ENCODE measurements at regions not wholly inside any gene's neighbourhood (a gene's known extent, or its start where the extent isn't known, plus 50 kb on each side); places are given as distances from the start of the nearest gene placed in this dataset.

- TF ChIP-seq CTCF (conservative IDR thresholded peaks at IDR 0.05; ENCODE audit: low read depth, low read length) (no peak), EZH2phosphoT487 (IDR thresholded peaks at IDR 0.05; ENCODE audit: borderline replicate concordance, low read length) (no peak), EZH2 (IDR thresholded peaks at IDR 0.05; ENCODE audit: low read length, unreplicated experiment) (no peak)
Measured at GRCh38 chr5:33330426-33330825, 110.3 kb upstream of the TARS1 start.

All from PC-3 (cell line).